ENCODE measurements at regions not wholly inside any gene's neighbourhood (a gene's known extent, or its start where the extent isn't known, plus 50 kb on each side); places are given as distances from the start of the nearest gene placed in this dataset.

- no peak overlapping the region for H3K4me3 ChIP-seq (ENCODE audit: low read depth, low read length)
- TF ChIP-seq CTCF (IDR thresholded peaks at IDR 0.05; ENCODE audit: low read depth, low read length) = no peak
- DNase-seq (ENCODE audit: low read depth, low spot score) = no peak
- in situ Hi-C loops (cut with HindIII; ENCODE audit: low sequenced_read_pairs) = no loop called here
Observed at GRCh38 chr1:164343189-164343588, 215.8 kb upstream of the PBX1 start.

GRCh38 chr1:164347980-164348379, 211.0 kb upstream of the PBX1 start:
- in situ Hi-C loops (cut with HindIII; ENCODE audit: low sequenced_read_pairs) = no loop called here
- DNase-seq (ENCODE audit: low read depth, low spot score) = no peak
- no peak for TF ChIP-seq CTCF (IDR thresholded peaks at IDR 0.05; ENCODE audit: low read depth, low read length)
- no peak overlapping the region for H3K4me3 ChIP-seq (ENCODE audit: low read depth, low read length)

DNA sequence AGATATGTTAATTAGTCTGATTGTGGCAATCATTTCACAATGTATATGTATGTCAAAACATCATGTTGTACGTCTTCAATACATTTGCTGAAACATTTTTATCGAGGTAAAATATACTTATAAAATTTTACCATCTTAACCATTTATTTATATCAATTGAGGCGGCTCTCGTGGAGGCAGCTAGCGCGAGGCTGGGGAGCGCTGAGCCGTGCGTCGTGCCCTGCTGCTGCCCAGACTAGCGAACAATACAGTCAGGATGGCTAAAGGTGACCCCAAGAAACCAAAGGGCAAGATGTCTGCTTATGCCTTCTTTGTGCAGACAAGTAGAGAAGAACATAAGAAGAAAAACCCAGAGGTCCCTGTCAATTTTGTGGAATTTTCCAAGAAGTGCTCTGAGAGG, 202.5 kb upstream of the PBX1 start:
- in situ Hi-C loops (cut with HindIII; ENCODE audit: low sequenced_read_pairs) = no loop called here
- no peak overlapping the region for H3K4me3 ChIP-seq (ENCODE audit: low read depth, low read length)
- no peak for TF ChIP-seq CTCF (IDR thresholded peaks at IDR 0.05; ENCODE audit: low read depth, low read length)
- no peak for DNase-seq (ENCODE audit: low read depth, low spot score)

DNA sequence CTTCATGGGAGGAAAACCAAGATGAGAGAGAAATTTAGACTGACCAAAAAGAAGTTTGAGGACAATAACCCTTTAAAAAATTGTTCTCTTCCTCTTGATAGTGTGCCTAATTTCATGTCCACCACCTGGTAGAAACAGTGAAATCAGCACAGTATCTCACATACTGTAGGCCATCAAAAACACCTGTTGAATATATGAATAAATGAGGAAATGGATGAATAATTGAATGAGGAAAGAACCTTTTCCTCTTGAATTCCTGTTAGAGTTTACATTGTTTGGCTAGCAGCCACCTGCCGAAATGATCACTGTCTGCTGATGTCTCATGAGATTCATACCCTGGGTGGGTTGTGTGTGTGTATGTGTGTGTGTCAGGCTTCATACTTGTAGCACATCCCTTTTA, 198.7 kb upstream of the PBX1 start:
- no peak for TF ChIP-seq CTCF (IDR thresholded peaks at IDR 0.05; ENCODE audit: low read depth, low read length)
- no peak for DNase-seq (ENCODE audit: low read depth, low spot score)
- in situ Hi-C loops (cut with HindIII; ENCODE audit: low sequenced_read_pairs) = no loop called here
- H3K4me3 ChIP-seq (ENCODE audit: low read depth, low read length) = no peak overlapping the region

DNA sequence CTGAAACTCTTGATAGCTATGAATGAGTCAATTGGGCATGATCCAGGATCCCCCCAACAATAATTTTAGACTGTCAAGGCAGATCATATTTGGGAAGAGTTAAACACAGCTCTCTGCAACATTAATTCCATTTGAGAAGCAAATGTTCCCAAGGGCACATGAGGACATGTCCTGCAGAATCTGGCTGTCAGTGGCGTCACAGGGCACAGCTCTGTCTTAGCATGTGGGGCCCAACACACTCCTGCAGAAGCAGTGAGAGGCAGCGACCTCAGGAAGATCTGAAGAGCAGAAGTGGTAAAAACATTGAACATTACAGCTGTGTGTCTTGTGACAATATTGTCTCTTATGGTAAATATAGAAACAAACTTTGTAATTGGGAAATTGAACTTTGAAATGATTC, 197.1 kb upstream of the PBX1 start:
- in situ Hi-C loops (cut with HindIII; ENCODE audit: low sequenced_read_pairs) = no loop called here
- DNase-seq (ENCODE audit: low read depth, low spot score) = no peak

GRCh38 chr1:164363980-164364379, 195.0 kb upstream of the PBX1 start:
- no peak overlapping the region for H3K4me3 ChIP-seq (ENCODE audit: low read depth, low read length)
- no peak for DNase-seq (ENCODE audit: low read depth, low spot score)
- in situ Hi-C loops (cut with HindIII; ENCODE audit: low sequenced_read_pairs) = no loop called here
- no peak for TF ChIP-seq CTCF (IDR thresholded peaks at IDR 0.05; ENCODE audit: low read depth, low read length)

More for the DNA sequence above, 197.1 kb upstream of the PBX1 start:
- H3K4me3 ChIP-seq (ENCODE audit: low read depth, low read length) = no peak overlapping the region
- TF ChIP-seq CTCF (IDR thresholded peaks at IDR 0.05; ENCODE audit: low read depth, low read length) = no peak

DNA sequence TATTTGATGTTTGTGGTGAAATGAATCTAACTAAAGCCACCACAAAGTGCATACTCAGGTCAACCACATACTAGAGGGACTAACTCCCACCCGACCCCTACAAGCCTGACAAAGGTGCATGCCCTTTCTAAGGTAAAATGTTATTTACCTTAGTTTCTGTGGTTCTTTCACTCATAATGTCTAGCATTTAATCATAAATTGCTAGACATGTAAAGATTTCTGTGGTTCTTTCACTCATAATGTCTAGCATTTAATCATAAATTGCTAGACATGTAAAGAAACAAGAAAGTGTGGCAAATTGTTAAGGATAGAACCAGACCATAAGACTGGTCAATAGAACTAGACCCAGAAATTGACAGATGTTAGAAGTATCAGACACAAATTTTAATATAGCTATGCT, 193.0 kb upstream of the PBX1 start:
- TF ChIP-seq CTCF (IDR thresholded peaks at IDR 0.05; ENCODE audit: low read depth, low read length) = no peak
- no peak overlapping the region for H3K4me3 ChIP-seq (ENCODE audit: low read depth, low read length)
- in situ Hi-C loops (cut with HindIII; ENCODE audit: low sequenced_read_pairs) = no loop called here
- DNase-seq (ENCODE audit: low read depth, low spot score) = no peak
